SK-N-SH treated with all-trans-retinoic acid at 6 μM for 48 hours (cell line): ENCODE measurements at regions not wholly inside any gene's neighbourhood (a gene's known extent, or its start where the extent isn't known, plus 50 kb on each side); places are given as distances from the start of the nearest gene placed in this dataset.

Source experiments
- ATAC-seq: fragments of 200-7000 bp; cut with Tn5 transposase; 3 replicates; pipeline ENCODE4 v1.9.1; 2020; ENCODE audit warnings: mild to moderate bottlenecking, moderate library complexity
- ARNTL ChIP-seq: fragments of 450-650 bp; formaldehyde crosslinking; IDR thresholded peaks from 2 replicates; pipeline ENCODE4 v1.5.0; 2020; ENCODE audit warnings: low read depth, mild to moderate bottlenecking, moderate library complexity, borderline replicate concordance
- BACH2 ChIP-seq: fragments of 250-450 bp; sonication (Bioruptor Pico); IDR thresholded peaks from 2 replicates; pipeline ENCODE4 v1.9.0; 2021; ENCODE audit warnings: mild to moderate bottlenecking, borderline replicate concordance
- CSDC2 ChIP-seq: fragments of 250-450 bp; sonication (Bioruptor Pico); IDR thresholded peaks from 2 replicates; pipeline ENCODE4 v1.5.0; 2020; ENCODE audit warnings: mild to moderate bottlenecking, moderate library complexity
- ESRRG ChIP-seq: fragments of 250-450 bp; sonication (Bioruptor Pico); IDR thresholded peaks from 2 replicates; pipeline ENCODE4 v1.6.1; 2021; ENCODE audit warnings: mild to moderate bottlenecking
- GLIS3 ChIP-seq: fragments of 250-450 bp; sonication (Bioruptor Pico); IDR thresholded peaks from 2 replicates; pipeline ENCODE4 v1.5.0; 2020; ENCODE audit warnings: mild to moderate bottlenecking, moderate library complexity
- OSR1 ChIP-seq: fragments of 250-450 bp; sonication (Bioruptor Pico); IDR thresholded peaks from 2 replicates; pipeline ENCODE4 v1.8.0; 2022; ENCODE audit warnings: moderate library complexity, mild to moderate bottlenecking, inconsistent platforms
- PPARA ChIP-seq: fragments of 250-450 bp; sonication (Bioruptor Pico); IDR thresholded peaks from 2 replicates; pipeline ENCODE4 v1.5.0; 2020; ENCODE audit warnings: mild to moderate bottlenecking, borderline replicate concordance
- RARB ChIP-seq: fragments of 250-450 bp; sonication (Bioruptor Pico); IDR thresholded peaks from 2 replicates; pipeline ENCODE4 v1.8.0; 2021; ENCODE audit warnings: mild to moderate bottlenecking, moderate library complexity
- SNAI2 ChIP-seq: fragments of 250-450 bp; sonication (Bioruptor Pico); IDR thresholded peaks from 2 replicates; pipeline ENCODE4 v1.5.0; 2020; ENCODE audit warnings: mild to moderate bottlenecking, moderate library complexity
- TCF4 ChIP-seq: fragments of 250-450 bp; sonication (Bioruptor Pico); IDR thresholded peaks from 2 replicates; pipeline ENCODE4 v1.8.0; 2021; ENCODE audit warnings: mild to moderate bottlenecking, moderate library complexity, borderline replicate concordance
- TOX ChIP-seq: fragments of 250-450 bp; sonication (Bioruptor Pico); IDR thresholded peaks from 2 replicates; pipeline ENCODE4 v1.8.0; 2021; ENCODE audit warnings: mild to moderate bottlenecking, moderate library complexity, borderline replicate concordance
- ZC3H10 ChIP-seq: fragments of 250-450 bp; sonication (Bioruptor Pico); IDR thresholded peaks from 2 replicates; pipeline ENCODE4 v1.5.1; 2021; ENCODE audit warnings: mild to moderate bottlenecking, moderate library complexity
- ZFP3 ChIP-seq: fragments of 250-450 bp; sonication (Bioruptor Pico); IDR thresholded peaks from 2 replicates; pipeline ENCODE4 v1.5.0; 2020; ENCODE audit warnings: mild to moderate bottlenecking, moderate library complexity
- ZFP30 ChIP-seq: fragments of 450-650 bp; formaldehyde crosslinking; IDR thresholded peaks from 2 replicates; pipeline ENCODE4 v1.5.0; 2022; ENCODE audit warnings: mild to moderate bottlenecking, moderate library complexity
- ZNF565 ChIP-seq: fragments of 450-650 bp; formaldehyde crosslinking; conservative IDR thresholded peaks from 2 replicates; pipeline ENCODE4 v1.5.0; 2020; ENCODE audit warnings: low read depth, mild to moderate bottlenecking, moderate library complexity
- ZNF8 ChIP-seq: fragments of 450-650 bp; formaldehyde crosslinking; IDR thresholded peaks from 2 replicates; pipeline ENCODE4 v1.5.0; 2020; ENCODE audit warnings: mild to moderate bottlenecking, moderate library complexity
- TF ChIP-seq, protein P1 (sequence below): fragments of 250-450 bp; sonication (Bioruptor Pico); IDR thresholded peaks from 2 replicates; pipeline ENCODE4 v1.8.0; 2020; ENCODE audit warnings: mild to moderate bottlenecking, moderate library complexity, borderline replicate concordance
- TF ChIP-seq, protein P2 (sequence below): fragments of 250-450 bp; sonication (Bioruptor Pico); IDR thresholded peaks from 2 replicates; pipeline ENCODE4 v1.5.0; 2020; ENCODE audit warnings: mild to moderate bottlenecking, moderate library complexity
- TF ChIP-seq, protein P3 (sequence below): fragments of 250-450 bp; sonication (Bioruptor Pico); IDR thresholded peaks from 2 replicates; pipeline ENCODE4 v1.5.1; 2020; ENCODE audit warnings: low read depth, mild to moderate bottlenecking, moderate library complexity

DNA sequence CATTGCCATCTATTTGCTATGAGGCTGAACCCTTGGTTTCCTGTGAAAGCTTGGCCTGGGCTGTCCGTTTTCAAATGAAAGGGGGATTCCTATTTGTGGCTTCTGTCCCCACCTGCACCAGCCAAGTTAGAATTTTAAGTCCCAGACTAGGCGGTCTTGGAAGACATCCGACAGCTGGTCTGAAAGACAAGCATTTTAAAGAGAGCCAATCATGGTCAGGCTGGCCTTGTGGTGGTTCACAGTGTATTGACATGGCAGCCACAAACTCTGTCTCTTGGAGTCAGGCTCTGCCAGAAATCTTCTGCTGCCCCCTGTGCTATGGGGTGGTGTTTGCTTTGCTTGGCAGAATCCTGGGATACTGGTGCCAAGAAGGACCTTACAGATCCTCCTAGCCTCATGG, 319.2 kb upstream of the MOCS1 start:
- no peak for ATAC-seq
- TF ChIP-seq GLIS3 (CRISPR knock-in tag) (no peak), ZFP30 (no peak), TCF4 (CRISPR knock-in tag) (no peak), ZFP3 (no peak), CSDC2 (CRISPR knock-in tag) (no peak), ZNF8 (CRISPR knock-in tag) (no peak)
- TF ChIP-seq, protein P1, sequence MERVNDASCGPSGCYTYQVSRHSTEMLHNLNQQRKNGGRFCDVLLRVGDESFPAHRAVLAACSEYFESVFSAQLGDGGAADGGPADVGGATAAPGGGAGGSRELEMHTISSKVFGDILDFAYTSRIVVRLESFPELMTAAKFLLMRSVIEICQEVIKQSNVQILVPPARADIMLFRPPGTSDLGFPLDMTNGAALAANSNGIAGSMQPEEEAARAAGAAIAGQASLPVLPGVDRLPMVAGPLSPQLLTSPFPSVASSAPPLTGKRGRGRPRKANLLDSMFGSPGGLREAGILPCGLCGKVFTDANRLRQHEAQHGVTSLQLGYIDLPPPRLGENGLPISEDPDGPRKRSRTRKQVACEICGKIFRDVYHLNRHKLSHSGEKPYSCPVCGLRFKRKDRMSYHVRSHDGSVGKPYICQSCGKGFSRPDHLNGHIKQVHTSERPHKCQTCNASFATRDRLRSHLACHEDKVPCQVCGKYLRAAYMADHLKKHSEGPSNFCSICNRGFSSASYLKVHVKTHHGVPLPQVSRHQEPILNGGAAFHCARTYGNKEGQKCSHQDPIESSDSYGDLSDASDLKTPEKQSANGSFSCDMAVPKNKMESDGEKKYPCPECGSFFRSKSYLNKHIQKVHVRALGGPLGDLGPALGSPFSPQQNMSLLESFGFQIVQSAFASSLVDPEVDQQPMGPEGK = no peak

DNA sequence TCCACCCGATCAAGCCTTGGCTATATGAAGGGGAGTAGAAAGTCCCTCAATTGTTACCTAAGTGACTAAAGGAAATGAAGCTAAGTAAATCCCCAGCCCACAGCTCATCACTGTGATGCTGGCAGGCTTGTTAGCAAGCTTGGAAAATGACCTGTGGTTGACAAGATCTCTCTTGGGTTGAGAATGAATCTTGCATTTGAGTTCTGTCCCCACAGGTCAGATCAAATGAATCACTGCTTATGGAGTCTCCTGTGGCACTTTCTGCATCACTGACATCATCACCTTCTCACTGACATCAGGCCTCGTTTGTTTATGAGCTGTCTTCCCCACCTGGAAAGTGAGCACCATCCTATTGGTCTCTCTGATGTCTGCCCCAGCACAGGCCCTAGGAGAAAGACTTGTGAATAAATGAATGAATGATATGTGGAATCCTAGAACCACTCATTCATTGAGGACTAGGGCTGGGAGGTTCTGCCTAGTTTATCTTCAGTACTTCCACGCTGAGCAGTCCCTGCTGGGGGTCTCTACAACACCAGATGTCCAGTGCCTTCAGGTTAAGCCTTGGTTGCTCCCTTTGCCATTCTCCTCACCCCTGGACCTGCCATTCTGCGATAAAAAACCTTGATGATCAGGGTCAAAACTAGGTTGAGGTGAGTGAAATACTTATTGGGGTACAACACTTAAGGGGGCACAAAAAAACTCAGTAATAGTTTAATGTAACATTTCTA, 318.4 kb upstream of the MOCS1 start:
- TF ChIP-seq SNAI2 (CRISPR knock-in tag) (no peak), TOX (CRISPR knock-in tag) (no peak), PPARA (CRISPR knock-in tag) (no peak), TCF4 (CRISPR knock-in tag) (no peak), ZC3H10 (no peak), RARB (CRISPR knock-in tag) (no peak), CSDC2 (CRISPR knock-in tag) (no peak)
- TF ChIP-seq, protein P2, sequence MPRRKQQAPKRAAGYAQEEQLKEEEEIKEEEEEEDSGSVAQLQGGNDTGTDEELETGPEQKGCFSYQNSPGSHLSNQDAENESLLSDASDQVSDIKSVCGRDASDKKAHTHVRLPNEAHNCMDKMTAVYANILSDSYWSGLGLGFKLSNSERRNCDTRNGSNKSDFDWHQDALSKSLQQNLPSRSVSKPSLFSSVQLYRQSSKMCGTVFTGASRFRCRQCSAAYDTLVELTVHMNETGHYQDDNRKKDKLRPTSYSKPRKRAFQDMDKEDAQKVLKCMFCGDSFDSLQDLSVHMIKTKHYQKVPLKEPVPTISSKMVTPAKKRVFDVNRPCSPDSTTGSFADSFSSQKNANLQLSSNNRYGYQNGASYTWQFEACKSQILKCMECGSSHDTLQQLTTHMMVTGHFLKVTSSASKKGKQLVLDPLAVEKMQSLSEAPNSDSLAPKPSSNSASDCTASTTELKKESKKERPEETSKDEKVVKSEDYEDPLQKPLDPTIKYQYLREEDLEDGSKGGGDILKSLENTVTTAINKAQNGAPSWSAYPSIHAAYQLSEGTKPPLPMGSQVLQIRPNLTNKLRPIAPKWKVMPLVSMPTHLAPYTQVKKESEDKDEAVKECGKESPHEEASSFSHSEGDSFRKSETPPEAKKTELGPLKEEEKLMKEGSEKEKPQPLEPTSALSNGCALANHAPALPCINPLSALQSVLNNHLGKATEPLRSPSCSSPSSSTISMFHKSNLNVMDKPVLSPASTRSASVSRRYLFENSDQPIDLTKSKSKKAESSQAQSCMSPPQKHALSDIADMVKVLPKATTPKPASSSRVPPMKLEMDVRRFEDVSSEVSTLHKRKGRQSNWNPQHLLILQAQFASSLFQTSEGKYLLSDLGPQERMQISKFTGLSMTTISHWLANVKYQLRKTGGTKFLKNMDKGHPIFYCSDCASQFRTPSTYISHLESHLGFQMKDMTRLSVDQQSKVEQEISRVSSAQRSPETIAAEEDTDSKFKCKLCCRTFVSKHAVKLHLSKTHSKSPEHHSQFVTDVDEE (CRISPR knock-in tag) = no peak
- TF ChIP-seq, all 23 proteins: peak for 0
- ATAC-seq = no peak

DNA sequence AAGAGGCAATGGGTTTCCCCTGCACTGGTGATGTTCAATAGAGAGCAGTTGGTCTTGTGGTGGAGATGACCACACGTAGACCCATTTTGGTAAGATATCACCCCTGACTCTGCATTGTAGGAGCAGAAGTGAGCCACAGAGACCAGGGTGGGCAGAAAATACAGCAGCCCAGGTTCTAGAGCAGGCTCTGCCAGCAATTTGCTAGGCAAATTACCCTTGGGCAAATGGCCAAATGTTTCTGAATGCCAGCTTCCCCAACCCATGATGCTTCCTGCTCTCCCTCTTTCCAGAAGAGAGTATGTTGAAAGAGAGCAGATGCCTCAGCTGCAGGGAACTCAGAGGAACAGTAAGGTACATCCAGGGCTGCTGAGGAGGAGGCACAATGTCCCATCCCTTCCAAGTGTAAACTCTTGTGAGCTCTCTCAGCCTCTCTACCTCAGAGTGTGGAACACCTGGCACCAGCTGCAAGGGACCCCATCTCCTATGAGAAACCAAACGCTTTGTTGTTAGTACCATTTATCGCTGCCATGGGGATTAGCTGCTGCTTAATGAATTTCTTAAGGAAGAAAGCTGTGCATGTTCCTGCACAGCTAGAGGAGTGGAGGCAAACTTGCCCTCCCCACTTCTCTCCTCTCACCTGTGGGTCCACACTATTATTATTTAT, 317.5 kb upstream of the MOCS1 start:
- no peak for TF ChIP-seq ARNTL (CRISPR knock-in tag)
- TF ChIP-seq ZNF565 = no peak
- no peak for TF ChIP-seq BACH2
- TF ChIP-seq TCF4 (CRISPR knock-in tag) = no peak
- TF ChIP-seq GLIS3 (CRISPR knock-in tag) = no peak
- no peak for TF ChIP-seq ZNF8 (CRISPR knock-in tag)
- TF ChIP-seq PPARA (CRISPR knock-in tag) = no peak
- TF ChIP-seq ESRRG = no peak
- TF ChIP-seq OSR1 (CRISPR knock-in tag) = no peak

DNA sequence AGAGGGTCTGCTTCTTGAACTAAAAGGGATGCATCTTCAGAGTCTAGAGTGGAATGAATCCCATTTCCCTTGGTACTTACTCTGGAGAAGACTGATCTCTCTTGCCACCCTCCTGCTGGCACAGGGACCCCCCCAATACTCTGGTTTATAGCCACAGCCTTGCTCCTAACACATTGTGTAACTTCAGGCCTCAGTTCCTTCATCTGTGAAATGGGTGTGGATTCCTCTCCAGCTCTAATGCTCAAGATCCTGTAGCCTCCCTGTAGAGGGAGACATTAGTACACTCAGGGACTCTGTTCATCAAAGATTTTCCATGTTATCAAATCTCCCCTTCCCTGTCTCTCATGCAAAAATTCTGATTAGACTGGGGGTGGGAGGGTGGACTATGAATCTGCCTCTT, 315.7 kb upstream of the MOCS1 start:
- ATAC-seq = no peak
- TF ChIP-seq ZNF565 = no peak
- TF ChIP-seq BACH2 = no peak
- TF ChIP-seq GLIS3 (CRISPR knock-in tag) = no peak
- TF ChIP-seq TOX (CRISPR knock-in tag) = no peak
- TF ChIP-seq, protein P3, sequence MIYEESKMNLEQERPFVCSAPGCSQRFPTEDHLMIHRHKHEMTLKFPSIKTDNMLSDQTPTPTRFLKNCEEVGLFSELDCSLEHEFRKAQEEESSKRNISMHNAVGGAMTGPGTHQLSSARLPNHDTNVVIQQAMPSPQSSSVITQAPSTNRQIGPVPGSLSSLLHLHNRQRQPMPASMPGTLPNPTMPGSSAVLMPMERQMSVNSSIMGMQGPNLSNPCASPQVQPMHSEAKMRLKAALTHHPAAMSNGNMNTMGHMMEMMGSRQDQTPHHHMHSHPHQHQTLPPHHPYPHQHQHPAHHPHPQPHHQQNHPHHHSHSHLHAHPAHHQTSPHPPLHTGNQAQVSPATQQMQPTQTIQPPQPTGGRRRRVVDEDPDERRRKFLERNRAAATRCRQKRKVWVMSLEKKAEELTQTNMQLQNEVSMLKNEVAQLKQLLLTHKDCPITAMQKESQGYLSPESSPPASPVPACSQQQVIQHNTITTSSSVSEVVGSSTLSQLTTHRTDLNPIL (CRISPR knock-in tag) = no peak
- TF ChIP-seq ARNTL (CRISPR knock-in tag) = no peak
- TF ChIP-seq ZNF8 (CRISPR knock-in tag) = no peak
- TF ChIP-seq, protein P1 = no peak
- TF ChIP-seq TCF4 (CRISPR knock-in tag) = no peak
- no peak for TF ChIP-seq ZC3H10

More for the DNA sequence above, 317.5 kb upstream of the MOCS1 start:
- no peak for ATAC-seq
